HPDE6-E6E7 (cell line): ENCODE measurements at regions not wholly inside any gene's neighbourhood (a gene's known extent, or its start where the extent isn't known, plus 50 kb on each side); places are given as distances from the start of the nearest gene placed in this dataset.

Experiments used
- DNase-seq: peaks from one replicate; pipeline ENCODE4 v3.0.0; 2011; ENCODE audit warnings: missing footprints; ENCODE audit errors: extremely low spot score

DNA sequence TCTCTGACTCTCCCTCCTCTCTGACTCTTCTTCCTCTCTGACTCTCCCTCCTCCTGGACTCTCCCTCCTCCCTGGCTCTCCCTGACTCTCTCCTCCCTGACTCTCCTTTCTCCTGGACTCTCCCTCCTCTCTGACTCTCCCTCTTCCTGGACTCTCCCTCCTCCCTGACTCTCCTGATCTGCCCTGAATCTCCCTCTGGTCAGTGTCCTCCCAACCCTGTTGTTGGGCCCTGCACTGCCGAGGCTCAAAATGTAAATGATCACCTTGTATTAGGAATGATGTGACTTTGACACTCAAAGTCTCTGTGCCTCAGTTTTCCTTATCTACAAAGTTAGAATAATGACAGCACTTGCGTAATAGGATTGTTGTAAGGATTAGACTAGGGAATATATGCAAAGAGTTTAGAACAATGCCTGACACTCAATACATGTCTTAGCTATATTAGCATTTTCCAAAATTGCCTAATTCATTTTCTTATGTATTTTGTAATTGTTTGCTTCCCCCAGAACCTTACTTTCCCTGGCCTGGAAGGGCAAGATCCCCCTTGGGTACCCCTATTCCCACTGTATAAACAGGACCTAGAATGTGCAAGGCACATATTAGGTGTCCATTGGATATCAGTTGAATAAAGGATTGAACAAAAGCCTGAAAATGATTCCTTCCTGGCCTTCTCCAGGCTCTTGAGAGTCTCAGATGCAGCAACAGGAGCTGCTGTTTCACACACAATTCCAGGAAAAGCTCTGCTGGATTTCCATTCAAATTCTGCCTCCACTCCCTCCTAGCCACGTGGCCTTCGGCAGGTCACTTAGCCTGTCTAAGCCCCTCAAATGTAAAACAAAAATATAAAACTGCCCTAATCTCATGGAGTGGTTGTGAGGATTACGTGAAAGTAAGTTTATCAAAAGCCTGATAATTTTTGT lies 170.1 kb downstream of the INHBB start:
- no peak for DNase-seq

- DNase-seq, result no peak
Observed at GRCh38 chr2:120516679-120517314, 170.9 kb downstream of the INHBB start.

- no peak for DNase-seq
Observed at GRCh38 chr2:120517751-120518469, 172.0 kb downstream of the INHBB start.

GRCh38 chr2:120518819-120519218 lies 172.9 kb downstream of the INHBB start:
- DNase-seq, result no peak

- DNase-seq, result no peak
Observed at GRCh38 chr2:120519469-120519868, 173.5 kb downstream of the INHBB start.

GRCh38 chr2:120520454-120520853 lies 174.5 kb downstream of the INHBB start:
- no peak for DNase-seq

DNA sequence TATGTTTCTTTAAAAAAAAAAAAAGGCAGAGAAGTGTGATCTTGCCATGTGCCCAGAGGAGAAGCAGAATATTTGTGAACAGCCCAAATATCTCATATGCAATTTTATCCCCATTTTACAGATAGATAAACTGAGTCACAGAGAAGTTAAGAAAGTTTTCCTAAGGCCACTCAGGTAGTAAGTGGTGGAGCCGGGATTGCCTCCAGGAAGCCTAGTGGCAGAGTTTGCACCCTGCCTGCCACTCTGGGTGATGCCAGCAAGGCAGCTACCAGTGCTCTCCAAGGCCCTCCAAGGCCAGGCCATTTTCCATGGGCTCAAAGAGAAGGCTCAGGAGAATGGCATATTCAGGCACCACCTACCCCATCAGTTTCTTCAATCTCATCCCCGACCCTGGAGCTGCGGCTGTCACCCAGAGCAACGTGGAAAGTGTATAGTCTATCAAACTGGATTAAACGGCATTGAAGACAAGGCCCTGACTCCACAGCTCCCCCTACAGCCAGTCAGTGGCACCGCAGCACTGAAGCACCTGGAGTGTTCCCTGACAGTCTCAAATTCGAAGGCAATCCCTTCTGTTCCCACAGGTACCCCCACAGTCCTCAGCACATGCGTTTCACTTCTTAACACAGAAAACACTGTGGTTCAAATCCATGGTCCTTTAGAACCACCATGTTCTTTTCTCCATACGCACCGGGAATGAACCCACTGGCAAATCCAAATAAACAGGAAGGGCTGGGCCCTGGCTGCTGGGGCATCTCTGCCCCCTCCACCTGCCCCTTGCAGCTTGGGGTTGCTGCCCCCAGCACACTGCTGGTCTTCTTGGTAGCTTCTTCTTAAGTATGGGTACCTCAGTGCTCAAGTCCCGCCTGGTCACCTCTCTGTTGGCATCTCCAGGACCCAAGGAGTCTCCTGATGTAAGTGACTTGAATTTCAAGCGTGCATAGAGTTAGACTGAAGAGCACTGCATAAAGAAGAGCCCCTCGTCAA lies 175.3 kb downstream of the INHBB start:
- DNase-seq, result peak; percentile 33

DNA sequence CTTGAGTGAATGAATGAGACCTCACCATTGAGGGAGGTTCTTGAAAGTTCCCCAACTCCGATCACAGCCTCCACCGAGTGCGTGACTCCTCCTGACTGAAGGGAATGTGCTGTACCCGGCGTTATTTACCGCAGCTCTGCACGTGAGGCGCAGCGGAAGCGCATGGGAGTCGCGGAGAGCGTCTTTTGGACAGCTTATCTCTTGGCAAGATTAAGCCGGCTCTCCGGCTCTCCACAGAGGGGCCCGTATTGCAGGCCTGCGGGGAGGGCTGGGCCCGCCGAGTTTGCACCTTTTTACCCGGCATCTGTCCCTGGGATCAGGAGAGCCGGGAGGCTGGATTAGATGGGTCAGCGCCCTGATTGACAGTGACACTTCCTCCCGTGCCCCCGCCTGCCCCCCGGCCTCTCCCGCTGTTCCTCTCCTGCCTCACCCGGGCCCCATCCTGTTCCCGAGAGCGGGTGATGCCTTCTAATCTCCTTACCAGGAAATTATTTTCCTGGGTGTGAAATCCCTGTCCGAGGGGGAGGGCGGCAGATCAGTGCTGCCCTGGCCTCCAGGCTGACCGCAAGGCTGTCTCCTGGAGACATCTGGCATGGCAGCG lies 176.3 kb downstream of the INHBB start:
- DNase-seq, result no peak

- no peak for DNase-seq
Observed at GRCh38 chr2:120523766-120524165, 177.8 kb downstream of the INHBB start.

- DNase-seq, result no peak
Observed at GRCh38 chr2:120524174-120524573, 178.2 kb downstream of the INHBB start.

DNA sequence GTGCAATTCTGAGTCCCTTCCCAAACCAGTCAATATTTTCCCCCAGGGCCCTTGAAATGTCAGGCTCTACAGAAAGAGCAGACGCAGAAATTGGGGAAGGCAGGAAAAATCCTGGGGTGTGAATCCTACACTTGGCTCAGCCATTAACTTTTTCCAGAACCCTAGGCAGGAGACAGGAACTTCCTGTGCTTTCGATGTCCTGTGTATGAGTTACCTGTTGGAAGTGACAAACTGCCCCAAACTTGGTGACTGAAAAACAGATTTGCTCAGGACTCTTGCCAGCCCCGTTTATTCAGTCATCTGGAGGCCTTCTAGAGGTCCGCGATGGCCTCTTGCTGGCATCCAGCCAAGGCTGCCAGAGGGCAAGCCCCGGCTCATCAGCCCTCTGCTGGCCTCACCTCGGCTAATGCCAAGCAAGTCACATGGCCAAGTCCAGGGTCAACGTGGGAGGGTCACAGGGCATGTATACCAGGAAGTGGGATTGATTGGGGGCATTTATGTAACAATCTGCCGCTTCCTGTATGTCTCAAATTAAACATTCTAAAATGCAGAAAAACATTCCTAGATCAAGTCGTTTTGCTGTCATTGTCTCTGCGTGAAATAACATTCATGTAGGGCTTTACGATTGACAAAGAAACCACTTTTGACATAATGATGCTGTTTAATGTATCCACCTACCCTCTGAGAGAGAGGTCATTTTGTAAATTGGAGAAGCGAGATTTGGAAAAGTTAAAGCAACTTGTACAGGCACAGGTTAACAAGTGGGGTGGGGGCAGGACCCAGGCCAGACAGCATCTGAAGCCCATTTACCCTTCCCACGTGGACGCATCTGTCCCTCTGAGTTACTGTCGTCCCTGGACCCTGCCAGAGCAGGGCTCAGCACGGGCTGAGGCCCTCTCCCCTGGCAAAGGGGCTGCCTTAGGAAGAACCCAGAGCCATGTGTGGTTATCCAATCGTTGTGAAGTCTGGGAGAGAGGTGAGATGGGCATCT lies 179.4 kb downstream of the INHBB start:
- DNase-seq, result no peak

DNA sequence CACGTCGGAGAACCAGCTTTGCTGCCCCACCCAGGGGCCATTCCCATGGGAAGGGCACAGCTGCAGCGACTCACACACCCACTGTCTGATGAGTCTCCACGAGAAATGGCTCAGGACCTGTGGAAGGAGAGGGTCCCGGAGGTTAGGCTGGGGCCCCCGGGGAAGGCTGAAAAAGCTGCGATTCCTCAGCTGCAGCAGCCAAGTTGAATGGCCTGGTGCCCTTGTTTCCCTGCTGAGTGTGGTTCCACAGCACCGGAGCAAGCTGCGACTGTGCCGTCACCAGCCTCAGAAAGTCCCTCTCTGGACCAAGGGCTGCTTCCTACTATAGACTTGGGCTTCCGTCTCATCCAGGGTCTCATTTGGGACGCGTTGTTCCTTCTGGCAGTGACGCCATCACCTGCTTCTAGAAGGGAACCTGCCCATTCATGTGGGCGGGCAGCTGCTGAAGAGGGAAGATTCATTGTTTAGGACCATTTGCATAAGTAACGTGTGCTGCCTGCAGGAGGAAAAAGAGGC lies 180.2 kb downstream of the INHBB start:
- no peak for DNase-seq

- DNase-seq, result no peak
Observed at GRCh38 chr2:120526997-120527945, 181.3 kb downstream of the INHBB start.

- no peak for DNase-seq
Observed at GRCh38 chr2:120528051-120528692, 182.2 kb downstream of the INHBB start.

GRCh38 chr2:120528693-120529076 lies 182.7 kb downstream of the INHBB start:
- DNase-seq, result no peak

GRCh38 chr2:120530781-120531180 lies 184.8 kb downstream of the INHBB start:
- no peak for DNase-seq

DNA sequence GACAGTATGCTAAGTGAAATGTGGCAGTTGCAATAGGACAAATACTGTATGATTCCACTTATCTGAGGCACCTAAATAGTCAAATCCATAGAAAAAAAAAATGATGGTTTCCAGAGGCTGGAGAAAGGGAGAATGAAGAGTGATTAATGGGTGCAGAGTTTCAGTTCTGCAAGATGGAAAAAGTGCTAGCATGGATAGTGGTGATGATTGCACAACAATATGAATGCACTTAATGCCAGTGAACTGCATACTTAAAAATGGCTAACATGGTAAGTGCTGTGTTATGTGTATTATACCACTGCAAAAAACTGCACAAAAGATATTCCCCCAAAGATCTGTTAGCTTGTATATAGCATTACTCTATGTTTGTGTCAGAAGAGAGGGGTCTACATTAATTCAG lies 185.4 kb downstream of the INHBB start:
- no peak for DNase-seq
